Fibroblast of lung (primary cell): ENCODE measurements at regions not wholly inside any gene's neighbourhood (a gene's known extent, or its start where the extent isn't known, plus 50 kb on each side); places are given as distances from the start of the nearest gene placed in this dataset.

Experiments
- DNase-seq, 2 donors: peaks; one replicate each; pipeline versions ENCODE4 v3.0.0 to v3.0.0-alpha.2; 2010; ENCODE audit warnings: low read depth in 2 of 2
- H2AFZ ChIP-seq: 2 replicates; pipeline ENCODE4 v1.5.1; 2012; ENCODE audit warnings: low read length, control low read depth, inconsistent platforms
- H3K27ac ChIP-seq: 2 replicates; pipeline ENCODE4 v1.5.1; 2011; ENCODE audit warnings: low read length, control low read depth; ENCODE audit not compliant: insufficient read depth
- H3K27me3 ChIP-seq: 2 replicates; pipeline ENCODE4 v1.5.1; 2011; ENCODE audit warnings: mild to moderate bottlenecking, low read length; ENCODE audit not compliant: control insufficient read depth, insufficient read depth
- H3K36me3 ChIP-seq: 2 replicates; pipeline ENCODE4 v1.5.1; 2011; ENCODE audit warnings: low read length; ENCODE audit not compliant: control insufficient read depth, insufficient read depth
- H3K4me1 ChIP-seq: 2 replicates; pipeline ENCODE4 v1.5.1; 2011; ENCODE audit warnings: low read length; ENCODE audit not compliant: control insufficient read depth, insufficient read depth; ENCODE audit errors: extremely low read depth
- H3K4me2 ChIP-seq: 2 replicates; pipeline ENCODE4 v1.5.1; 2011; ENCODE audit warnings: low read length, control low read depth; ENCODE audit not compliant: insufficient read depth; ENCODE audit errors: extremely low read depth
- H3K4me3 ChIP-seq, 4 experiments: fragments of 200-600 bp in 1 of 4; sonication (generic) in 1 of 4; replicated peaks in 1 of 4; 2 replicates each; pipeline ENCODE4 v1.5.1; 2011 to 2016; ENCODE audit warnings: low read length in 4 of 4, low read depth in 3 of 4, mild to moderate bottlenecking in 3 of 4, control low read depth in 2 of 4, inconsistent platforms in 1 of 4, mixed read lengths in 1 of 4; ENCODE audit not compliant: insufficient read depth in 1 of 4; ENCODE audit errors: control extremely low read depth in 1 of 4
- H3K79me2 ChIP-seq: 2 replicates; pipeline ENCODE4 v1.5.1; 2012; ENCODE audit warnings: mild to moderate bottlenecking, low read length, inconsistent platforms; ENCODE audit not compliant: control insufficient read depth, insufficient read depth
- H3K9ac ChIP-seq: 2 replicates; pipeline ENCODE4 v1.5.1; 2011; ENCODE audit warnings: mild to moderate bottlenecking, low read length, control low read depth; ENCODE audit not compliant: insufficient read depth
- H3K9me3 ChIP-seq: 2 replicates; pipeline ENCODE4 v1.5.1; 2012; ENCODE audit warnings: low read depth, low read length; ENCODE audit not compliant: control insufficient read depth, insufficient read depth
- H4K20me1 ChIP-seq: 2 replicates; pipeline ENCODE4 v1.5.1; 2011; ENCODE audit warnings: low read length; ENCODE audit not compliant: control insufficient read depth, insufficient read depth; ENCODE audit errors: extremely low read depth
- EZH2 ChIP-seq: IDR thresholded peaks from 2 replicates; pipeline ENCODE4 v1.5.1; 2012; ENCODE audit warnings: low read length, control low read depth, mild to moderate bottlenecking; ENCODE audit errors: missing control alignments
- TF ChIP-seq, protein P1 (sequence below), 2 donors: IDR thresholded peaks in 1 of 2; conservative IDR thresholded peaks in 1 of 2; 1 replicate in 1 of 2; 2 replicates in 1 of 2; pipeline ENCODE4 v1.5.1; 2011 to 2012; ENCODE audit warnings: low read length in 2 of 2, control low read depth in 1 of 2, inconsistent platforms in 1 of 2, low read depth in 1 of 2, mild to moderate bottlenecking in 1 of 2

DNA sequence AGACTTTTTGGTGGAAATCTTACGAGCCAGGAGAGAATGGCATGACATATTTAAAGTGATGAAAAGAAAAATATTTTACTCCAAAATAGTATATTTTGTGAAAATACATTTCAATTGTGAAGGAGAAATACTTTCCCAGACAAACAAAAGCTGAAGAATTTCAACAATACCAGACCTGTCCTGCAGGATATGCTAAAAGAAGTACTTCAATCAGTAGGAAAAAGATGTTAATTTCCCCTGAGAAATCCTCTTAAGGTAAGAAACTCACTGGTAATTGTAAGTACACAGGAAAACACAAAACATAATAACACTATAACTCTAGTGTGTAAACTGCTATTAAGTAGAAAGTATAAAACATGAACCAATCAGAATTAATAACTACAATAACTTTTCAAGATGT lies 341.8 kb upstream of the GJE1 start:
- no peak for DNase-seq

DNA sequence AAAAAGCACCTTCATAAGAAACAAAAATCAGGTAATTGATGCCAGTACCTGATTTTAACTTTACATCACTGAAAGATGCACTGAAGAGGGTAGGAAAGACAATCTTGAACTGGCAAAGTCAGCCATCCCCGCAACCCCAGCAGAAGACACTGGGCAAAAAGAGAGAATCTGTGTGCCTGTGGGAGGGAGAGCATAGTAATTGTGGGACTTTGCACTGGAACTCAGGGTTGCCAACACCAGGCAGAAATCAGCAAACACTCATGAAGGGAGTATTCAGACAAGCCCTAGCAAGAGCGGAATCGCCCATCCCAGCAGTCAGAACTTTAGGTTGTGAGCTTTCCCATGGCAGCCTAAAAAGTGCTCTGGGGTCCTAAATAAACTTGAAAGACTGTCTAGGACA lies 344.6 kb upstream of the GJE1 start:
- no peak overlapping the region for H3K4me3 ChIP-seq
- H3K9me3 ChIP-seq = no peaks in the 10 kb centered on the region
- DNase-seq = no peak
- H3K4me1 ChIP-seq = no peaks in the 10 kb centered on the region
- H4K20me1 ChIP-seq = no peaks in the 10 kb centered on the region
- H3K9ac ChIP-seq = no peak overlapping the region
- H3K27me3 ChIP-seq = no peaks in the 10 kb centered on the region
- no peaks in the 10 kb centered on the region for H3K36me3 ChIP-seq
- H3K27ac ChIP-seq = no peak overlapping the region
- H2AFZ ChIP-seq = no peak overlapping the region
- H3K79me2 ChIP-seq = no peaks in the 10 kb centered on the region
- TF ChIP-seq EZH2 = no peak
- TF ChIP-seq, protein P1, sequence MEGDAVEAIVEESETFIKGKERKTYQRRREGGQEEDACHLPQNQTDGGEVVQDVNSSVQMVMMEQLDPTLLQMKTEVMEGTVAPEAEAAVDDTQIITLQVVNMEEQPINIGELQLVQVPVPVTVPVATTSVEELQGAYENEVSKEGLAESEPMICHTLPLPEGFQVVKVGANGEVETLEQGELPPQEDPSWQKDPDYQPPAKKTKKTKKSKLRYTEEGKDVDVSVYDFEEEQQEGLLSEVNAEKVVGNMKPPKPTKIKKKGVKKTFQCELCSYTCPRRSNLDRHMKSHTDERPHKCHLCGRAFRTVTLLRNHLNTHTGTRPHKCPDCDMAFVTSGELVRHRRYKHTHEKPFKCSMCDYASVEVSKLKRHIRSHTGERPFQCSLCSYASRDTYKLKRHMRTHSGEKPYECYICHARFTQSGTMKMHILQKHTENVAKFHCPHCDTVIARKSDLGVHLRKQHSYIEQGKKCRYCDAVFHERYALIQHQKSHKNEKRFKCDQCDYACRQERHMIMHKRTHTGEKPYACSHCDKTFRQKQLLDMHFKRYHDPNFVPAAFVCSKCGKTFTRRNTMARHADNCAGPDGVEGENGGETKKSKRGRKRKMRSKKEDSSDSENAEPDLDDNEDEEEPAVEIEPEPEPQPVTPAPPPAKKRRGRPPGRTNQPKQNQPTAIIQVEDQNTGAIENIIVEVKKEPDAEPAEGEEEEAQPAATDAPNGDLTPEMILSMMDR (conservative IDR thresholded peaks at IDR 0.05 in 1 of 2, IDR thresholded peaks at IDR 0.05 in 1 of 2; ENCODE audit: low read depth in 1 of 2, low read length in 2 of 2) = no peak
- no peak overlapping the region for H3K4me2 ChIP-seq

More for the DNA sequence above, 341.8 kb upstream of the GJE1 start:
- no peak overlapping the region for H2AFZ ChIP-seq
- TF ChIP-seq, protein P1 (conservative IDR thresholded peaks at IDR 0.05 in 1 of 2, IDR thresholded peaks at IDR 0.05 in 1 of 2; ENCODE audit: low read depth in 1 of 2, low read length in 2 of 2) = no peak
- TF ChIP-seq EZH2 = no peak
- H3K9ac ChIP-seq = no peak overlapping the region
- no peaks in the 10 kb centered on the region for H3K27me3 ChIP-seq
- H3K4me3 ChIP-seq = no peak overlapping the region
- no peak overlapping the region for H3K27ac ChIP-seq
- H3K36me3 ChIP-seq = no peaks in the 10 kb centered on the region
- no peaks in the 10 kb centered on the region for H3K4me1 ChIP-seq
- H3K4me2 ChIP-seq = no peak overlapping the region
- no peaks in the 10 kb centered on the region for H3K79me2 ChIP-seq
- H4K20me1 ChIP-seq = no peaks in the 10 kb centered on the region
- H3K9me3 ChIP-seq = no peaks in the 10 kb centered on the region

DNA sequence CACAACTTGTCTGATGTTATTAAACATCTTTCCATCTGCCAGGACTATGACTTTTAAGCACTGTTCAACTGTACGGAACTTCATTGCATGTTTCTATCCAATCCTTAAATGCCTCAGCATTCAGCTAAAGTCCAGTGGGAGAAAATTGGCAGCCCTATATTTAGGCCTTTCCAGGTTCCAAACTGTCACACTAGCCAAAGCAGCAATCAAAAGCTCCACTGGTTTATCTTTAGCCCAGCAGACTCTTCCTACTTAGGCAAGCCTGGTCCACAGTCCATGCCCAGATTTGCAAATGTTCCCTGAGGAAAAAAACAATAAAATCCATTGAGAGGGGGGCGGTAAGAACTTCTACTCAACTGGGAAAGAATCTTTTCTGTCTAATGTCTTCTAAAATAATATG lies 349.1 kb upstream of the GJE1 start:
- Histone ChIP-seq H3K27me3 (no peaks in the 10 kb centered on the region), H3K9me3 (no peaks in the 10 kb centered on the region), H3K9ac (no peak overlapping the region), H3K27ac (no peak overlapping the region), H3K79me2 (no peaks in the 10 kb centered on the region), H3K4me2 (no peak overlapping the region), H2AFZ (no peak overlapping the region), H3K36me3 (no peaks in the 10 kb centered on the region), H4K20me1 (no peaks in the 10 kb centered on the region), H3K4me1 (no peaks in the 10 kb centered on the region), H3K4me3 (no peak overlapping the region)
- no peak for TF ChIP-seq EZH2
- TF ChIP-seq, protein P1 (conservative IDR thresholded peaks at IDR 0.05 in 1 of 2, IDR thresholded peaks at IDR 0.05 in 1 of 2; ENCODE audit: low read depth in 1 of 2, low read length in 2 of 2) = no peak
- no peak for DNase-seq
